NB4 (cell line): ENCODE measurements at regions not wholly inside any gene's neighbourhood (a gene's known extent, or its start where the extent isn't known, plus 50 kb on each side); places are given as distances from the start of the nearest gene placed in this dataset.

Experiments
- DNase-seq: peaks from one replicate; pipeline ENCODE4 v3.0.0; 2010; ENCODE audit warnings: low read depth
- H3K4me3 ChIP-seq: one replicate; pipeline ENCODE4 v1.5.1; 2011; ENCODE audit warnings: mild to moderate bottlenecking, low read depth, low read length, moderate library complexity
- CTCF ChIP-seq: IDR thresholded peaks from one replicate; pipeline ENCODE4 v1.5.1; 2012; ENCODE audit warnings: low read depth, low read length
- MAX ChIP-seq: IDR thresholded peaks from 2 replicates; pipeline ENCODE4 v1.6.1; 2011; ENCODE audit warnings: low read depth, low read length
- MYC ChIP-seq: IDR thresholded peaks from 2 replicates; pipeline ENCODE4 v1.6.1; 2011; ENCODE audit warnings: low read depth, low read length
- POLR2A ChIP-seq: IDR thresholded peaks from 2 replicates; pipeline ENCODE4 v1.6.1; 2011; ENCODE audit warnings: mild to moderate bottlenecking; ENCODE audit not compliant: insufficient read length; ENCODE audit errors: extremely low read depth

GRCh38 chr4:184930026-184930425 is 88.3 kb upstream of the HELT start:
- H3K4me3 ChIP-seq: no peak overlapping the region
- TF ChIP-seq POLR2A: no peak
- no peak for TF ChIP-seq CTCF
- TF ChIP-seq MAX: no peak
- no peak for TF ChIP-seq MYC
- no peak for DNase-seq

DNA sequence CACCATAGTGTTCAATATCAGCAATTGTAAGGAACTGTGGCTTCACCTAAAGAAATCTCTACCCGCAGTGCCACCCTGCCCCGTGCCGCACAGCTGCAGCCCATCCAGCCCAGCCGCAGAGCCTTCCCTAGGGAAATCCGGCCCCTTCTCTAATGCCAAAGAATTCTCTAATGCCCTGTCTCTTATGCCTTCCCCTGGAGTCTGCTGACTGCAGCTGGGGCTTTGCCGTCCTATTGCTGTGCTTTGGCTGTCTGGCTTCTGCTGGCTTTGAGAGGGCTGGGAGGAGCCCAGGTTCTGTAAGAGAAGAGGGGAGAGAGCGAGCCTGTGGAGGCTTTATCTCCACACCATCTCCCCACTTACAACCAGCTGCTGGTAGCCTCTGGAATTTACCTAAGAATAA is 85.9 kb upstream of the HELT start:
- no peak overlapping the region for H3K4me3 ChIP-seq
- DNase-seq: no peak
- TF ChIP-seq CTCF (no peak), MAX (no peak), MYC (no peak), POLR2A (no peak)

DNA sequence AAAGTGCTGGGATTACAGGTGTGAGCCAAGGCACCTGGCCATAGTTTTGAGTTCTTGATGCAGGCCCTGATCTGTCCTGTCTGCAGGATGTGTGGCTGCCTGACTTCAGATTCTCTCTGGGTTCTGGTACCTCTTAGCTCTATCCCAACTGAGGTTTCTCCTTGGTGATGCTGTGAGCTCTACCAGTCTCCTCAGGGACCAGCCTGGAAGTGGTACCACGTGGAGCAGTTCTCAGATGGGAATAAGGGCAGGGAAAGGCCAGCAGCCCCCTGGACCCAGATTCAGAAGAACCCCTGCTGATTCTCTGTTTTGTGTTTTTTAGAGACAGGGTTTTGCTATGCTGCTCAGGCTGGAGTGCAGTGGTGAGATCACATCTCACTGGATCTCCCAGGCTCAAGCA is 85.0 kb upstream of the HELT start:
- no peak overlapping the region for H3K4me3 ChIP-seq
- no peak for TF ChIP-seq MAX
- DNase-seq: no peak

DNA sequence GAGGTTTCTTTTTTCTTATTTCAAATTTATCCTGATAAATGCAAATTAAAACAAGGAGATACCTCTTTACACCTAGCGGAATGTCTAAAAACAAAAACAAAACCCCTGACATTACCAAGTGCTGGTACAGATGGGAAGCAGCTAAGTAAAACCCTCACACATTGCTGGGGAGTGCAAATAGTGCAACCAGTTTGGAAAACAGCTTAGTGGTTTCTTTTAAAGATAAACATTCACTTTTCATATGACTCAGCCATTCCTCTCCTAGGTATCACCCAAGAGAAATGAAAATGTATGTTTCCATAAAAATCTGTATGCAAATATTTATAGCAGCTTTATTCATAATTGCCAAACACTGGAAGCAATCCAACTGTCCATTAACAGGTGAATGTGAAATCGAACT is 84.1 kb upstream of the HELT start:
- no peak for DNase-seq
- TF ChIP-seq MYC: no peak
- no peak for TF ChIP-seq CTCF
- TF ChIP-seq MAX: no peak
- no peak for TF ChIP-seq POLR2A
- H3K4me3 ChIP-seq: no peak overlapping the region

- H3K4me3 ChIP-seq: no peak overlapping the region
- TF ChIP-seq CTCF (no peak), MYC (no peak), POLR2A (no peak), MAX (no peak)
- no peak for DNase-seq
Observed at GRCh38 chr4:184934961-184935360, 83.3 kb upstream of the HELT start.

- H3K4me3 ChIP-seq: no peak overlapping the region
- DNase-seq: no peak
- TF ChIP-seq MAX: no peak
- no peak for TF ChIP-seq MYC
- TF ChIP-seq CTCF: no peak
- no peak for TF ChIP-seq POLR2A
Observed at GRCh38 chr4:184936071-184936470, 82.2 kb upstream of the HELT start.
